Erythroblast (primary cell): ENCODE measurements at regions not wholly inside any gene's neighbourhood (a gene's known extent, or its start where the extent isn't known, plus 50 kb on each side); places are given as distances from the start of the nearest gene placed in this dataset.

ENCODE experiments used
- GATA1 ChIP-seq: IDR thresholded peaks from 2 replicates; pipeline ENCODE4 v1.6.1; 2011; ENCODE audit warnings: low read depth, mild to moderate bottlenecking, control low read depth, low read length, moderate library complexity
- POLR2A ChIP-seq: IDR thresholded peaks from 2 replicates; pipeline ENCODE4 v1.6.1; 2011; ENCODE audit warnings: mild to moderate bottlenecking, low read length

DNA sequence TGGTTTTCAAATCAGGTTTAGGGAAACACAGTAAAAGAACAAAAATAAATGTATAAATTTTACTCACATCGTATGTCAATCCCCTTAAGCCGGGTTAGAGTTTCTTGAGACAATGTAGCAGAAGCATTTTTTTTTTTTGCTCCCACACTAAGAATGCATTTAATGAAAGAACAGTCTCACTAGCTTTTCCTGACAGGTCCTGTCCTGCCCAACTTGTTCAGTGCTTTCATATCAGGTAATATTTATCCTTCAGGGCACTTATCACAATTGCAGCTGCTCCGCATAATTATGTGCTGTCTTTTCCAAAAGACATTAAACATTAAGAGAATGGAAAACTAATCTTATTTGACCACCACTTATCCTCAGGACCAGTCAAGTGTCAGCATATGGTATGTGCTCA is 632.0 kb downstream of the HTR1B start:
- TF ChIP-seq POLR2A, result no peak
- no peak for TF ChIP-seq GATA1
